Cardiac fibroblast (primary cell): ENCODE measurements at regions not wholly inside any gene's neighbourhood (a gene's known extent, or its start where the extent isn't known, plus 50 kb on each side); places are given as distances from the start of the nearest gene placed in this dataset.

Experiments
- DNase-seq, 2 donors: peaks; one replicate each; pipeline versions ENCODE4 v3.0.0 to v3.0.0-alpha.2; 2010; ENCODE audit warnings: low read depth in 2 of 2
- H3K4me3 ChIP-seq, 2 donors: replicated peaks in 1 of 2; 1 replicate in 1 of 2; 2 replicates in 1 of 2; pipeline ENCODE4 v1.5.1; 2011; ENCODE audit warnings: low read depth in 2 of 2, low read length in 2 of 2, mild to moderate bottlenecking in 2 of 2, moderate library complexity in 1 of 2
- CTCF ChIP-seq: IDR thresholded peaks from one replicate; pipeline ENCODE4 v1.5.1; 2011; ENCODE audit warnings: low read depth, mild to moderate bottlenecking, low read length, inconsistent platforms

- no peak for TF ChIP-seq CTCF
- no peak for DNase-seq
- no peak overlapping the region for H3K4me3 ChIP-seq
Observed at GRCh38 chr11:112498701-112499100, 238.0 kb upstream of the PLET1 start.

DNA sequence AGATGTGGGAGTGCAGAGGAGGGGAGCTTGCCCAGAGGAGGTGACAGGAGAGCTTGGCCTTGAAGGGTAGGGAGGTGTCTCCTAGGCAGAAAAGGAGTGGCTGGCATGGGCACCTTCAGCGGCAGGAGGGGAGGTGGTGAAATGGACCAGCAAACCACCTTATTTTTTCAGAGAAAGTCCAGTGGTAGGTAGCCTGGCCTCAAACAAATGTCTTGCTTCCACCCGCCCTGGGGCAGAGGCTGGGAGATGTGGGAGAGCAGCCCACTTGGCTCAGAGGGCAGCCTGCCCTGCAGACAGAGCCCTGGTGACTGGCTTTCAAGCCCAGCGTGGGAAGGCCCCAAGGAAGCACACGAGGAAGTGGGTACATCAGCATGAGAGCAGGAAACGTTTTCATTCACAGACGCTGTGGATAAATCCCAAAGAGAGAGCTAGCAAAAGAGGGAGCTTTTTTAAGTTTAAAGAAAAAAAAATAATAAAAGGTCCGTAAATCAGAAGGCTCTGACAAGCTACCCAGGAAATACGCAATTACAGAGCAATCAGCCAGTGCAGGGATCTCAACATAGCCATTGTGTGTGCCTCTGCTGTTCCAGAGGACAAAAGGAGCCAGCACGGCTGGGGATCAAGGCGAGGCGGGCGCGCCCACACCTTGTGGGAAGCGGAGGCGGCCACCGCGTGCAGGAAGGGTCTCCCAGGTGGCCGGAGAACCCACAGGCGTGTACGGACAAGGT lies 238.7 kb upstream of the PLET1 start:
- TF ChIP-seq CTCF, result no peak
- no peak for DNase-seq

GRCh38 chr11:112499881-112500204 lies 239.2 kb upstream of the PLET1 start:
- no peak for DNase-seq
- no peak overlapping the region for H3K4me3 ChIP-seq
- no peak for TF ChIP-seq CTCF

More for the DNA sequence above, 238.7 kb upstream of the PLET1 start:
- H3K4me3 ChIP-seq, result no peak overlapping the region

- no peak for DNase-seq
- H3K4me3 ChIP-seq, result no peak overlapping the region
- no peak for TF ChIP-seq CTCF
Observed at GRCh38 chr11:112503410-112503809, 242.8 kb upstream of the PLET1 start.

DNA sequence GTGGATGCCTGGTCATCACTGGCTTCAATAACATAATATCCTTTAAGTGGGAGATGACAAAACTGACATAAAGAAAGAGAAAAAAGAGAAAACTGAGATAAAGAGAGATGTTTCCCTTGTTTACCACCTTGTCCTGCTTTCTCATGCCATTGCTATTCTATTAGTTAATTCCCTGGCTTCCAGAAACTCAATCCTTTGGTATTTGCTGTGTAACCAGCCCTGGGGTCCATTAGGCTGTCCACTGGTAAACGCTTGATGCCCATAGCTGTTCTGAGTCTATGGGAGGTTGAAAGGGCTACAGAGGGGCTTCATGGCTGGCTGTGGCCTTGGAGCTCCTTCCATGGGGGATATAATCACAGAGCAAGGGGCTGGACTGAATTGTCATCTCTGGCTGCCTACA lies 243.4 kb upstream of the PLET1 start:
- DNase-seq, result no peak
- no peak overlapping the region for H3K4me3 ChIP-seq
- TF ChIP-seq CTCF, result no peak

- no peak overlapping the region for H3K4me3 ChIP-seq
- no peak for TF ChIP-seq CTCF
- no peak for DNase-seq
Observed at GRCh38 chr11:112506852-112507251, 246.2 kb upstream of the PLET1 start.

GRCh38 chr11:112507281-112507680 lies 246.6 kb upstream of the PLET1 start:
- no peak overlapping the region for H3K4me3 ChIP-seq
- no peak for TF ChIP-seq CTCF
- no peak for DNase-seq
